SKM-1 treated with dmso at 0.1 percent for 144 hours (cell line): ENCODE measurements at regions not wholly inside any gene's neighbourhood (a gene's known extent, or its start where the extent isn't known, plus 50 kb on each side); places are given as distances from the start of the nearest gene placed in this dataset.
"Not testable (repeated sequence)": the region's sequence is repeated elsewhere in the genome, so short reads cannot be mapped to it uniquely, and the experiment has no call there.

Experiments used
- DNase-seq: peaks from one replicate; lab custom pipeline; 2025; ENCODE audit not compliant: unreplicated experiment; lab: John Stamatoyannopoulos, UW

DNA sequence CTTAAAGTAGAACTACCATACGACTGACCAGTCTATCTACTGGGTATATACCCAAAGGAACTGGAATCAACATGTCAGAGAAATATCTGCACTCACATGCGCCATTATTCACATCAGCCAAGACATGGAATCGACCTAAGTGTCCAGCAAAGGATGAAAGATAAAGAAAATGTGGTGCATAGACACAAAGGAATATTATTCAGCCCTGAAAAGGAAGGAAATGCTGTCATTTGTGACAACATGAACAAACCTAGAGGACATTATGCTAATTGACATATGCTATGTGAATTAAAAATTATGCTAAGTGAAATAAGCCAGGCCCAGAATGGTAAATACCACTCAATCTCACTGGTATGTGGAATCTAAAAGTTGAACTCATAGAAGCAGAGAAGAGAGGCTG is 123.7 kb downstream of the KLF6 start:
- no peak for DNase-seq

DNA sequence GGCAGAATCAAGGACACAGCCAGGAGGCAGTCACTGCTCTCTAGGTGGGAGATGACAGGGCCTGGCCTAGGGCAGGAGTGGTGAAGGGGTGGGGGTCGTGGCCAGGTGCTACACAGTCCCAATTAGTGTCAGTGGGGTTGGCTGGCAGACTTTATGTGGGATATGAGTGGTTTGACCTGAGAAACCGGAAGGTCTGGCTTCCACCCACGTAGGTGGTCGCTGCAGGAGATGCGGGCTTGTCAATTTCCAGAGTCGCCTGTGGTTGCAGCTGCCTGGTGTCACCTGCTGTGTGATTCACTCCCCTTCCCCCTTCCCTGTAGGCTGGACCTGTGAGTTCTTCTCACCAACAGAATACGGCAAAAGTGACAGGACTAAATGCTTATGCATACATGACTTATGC is 124.3 kb downstream of the KLF6 start:
- no peak for DNase-seq

DNA sequence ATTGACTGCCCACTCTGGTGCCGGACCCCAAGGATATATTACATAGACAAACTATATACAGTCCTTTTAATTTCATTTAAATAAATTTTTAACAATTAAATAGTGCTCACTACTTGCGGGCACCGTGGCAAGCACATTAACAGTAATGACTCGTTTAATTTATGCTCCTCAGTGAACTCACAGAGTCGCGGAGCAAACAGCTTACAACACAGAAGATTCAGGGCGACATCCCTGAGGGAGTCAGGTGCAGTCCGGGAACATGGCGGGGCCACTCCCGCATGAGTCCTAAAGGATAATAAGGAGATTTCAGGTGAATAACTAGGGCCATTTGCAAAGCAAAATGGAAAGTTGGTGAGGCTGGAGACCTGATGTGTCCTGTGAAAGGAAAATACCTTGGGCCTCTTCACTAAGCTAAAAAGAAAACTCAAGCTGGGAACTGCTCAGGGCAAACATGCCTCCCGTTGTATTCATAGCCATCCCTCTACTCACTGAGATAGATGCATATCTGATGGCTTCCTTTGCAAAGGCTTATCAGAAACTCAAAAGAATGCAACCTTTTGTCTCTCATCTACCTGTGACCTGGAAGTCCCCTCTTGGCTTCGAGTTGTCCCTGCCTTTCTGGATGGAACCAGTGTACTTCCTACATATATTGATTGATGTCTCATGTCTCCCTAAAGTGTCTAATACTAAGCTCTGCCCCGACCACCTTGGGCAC is 125.6 kb downstream of the KLF6 start:
- no peak for DNase-seq

DNA sequence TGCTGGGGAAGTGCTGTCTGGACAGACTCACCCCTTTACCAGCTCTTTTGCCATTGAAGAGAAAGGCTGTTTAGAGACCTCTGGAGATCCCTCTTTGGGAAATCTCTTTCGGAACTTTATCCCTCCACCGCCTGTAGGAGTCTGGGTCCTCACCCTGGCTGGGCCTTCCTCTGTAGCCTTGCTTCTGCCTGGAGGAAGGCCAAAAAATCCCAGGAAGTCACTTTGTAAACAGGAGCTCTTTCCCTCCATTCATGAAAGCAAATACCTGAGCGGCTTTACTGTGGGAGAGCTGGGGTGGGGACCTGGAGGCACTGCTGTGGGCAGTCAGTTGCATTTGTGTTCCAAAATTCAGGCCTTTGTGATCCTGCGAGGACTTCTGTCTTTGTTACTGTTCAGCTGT is 126.2 kb downstream of the KLF6 start:
- no peak for DNase-seq

DNA sequence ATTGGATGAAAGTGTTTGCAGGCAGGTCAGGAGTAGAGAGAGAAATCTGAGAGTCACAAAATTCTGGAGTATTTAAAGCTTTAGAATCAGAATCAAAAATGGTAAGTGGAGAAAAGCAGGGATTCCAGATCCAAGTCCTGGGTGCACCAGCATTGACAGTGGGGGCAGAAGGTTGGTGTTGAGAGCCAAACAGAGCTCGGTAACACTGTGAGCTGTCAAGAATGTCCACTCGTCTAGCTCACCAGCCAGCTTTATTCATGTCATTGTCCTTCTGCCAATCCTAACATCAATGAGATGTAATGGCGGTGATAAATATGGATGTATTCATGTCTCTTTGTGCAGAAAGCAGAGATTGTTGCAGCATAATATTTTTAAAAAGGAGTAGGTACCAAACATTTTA is 128.8 kb downstream of the KLF6 start:
- no peak for DNase-seq

DNA sequence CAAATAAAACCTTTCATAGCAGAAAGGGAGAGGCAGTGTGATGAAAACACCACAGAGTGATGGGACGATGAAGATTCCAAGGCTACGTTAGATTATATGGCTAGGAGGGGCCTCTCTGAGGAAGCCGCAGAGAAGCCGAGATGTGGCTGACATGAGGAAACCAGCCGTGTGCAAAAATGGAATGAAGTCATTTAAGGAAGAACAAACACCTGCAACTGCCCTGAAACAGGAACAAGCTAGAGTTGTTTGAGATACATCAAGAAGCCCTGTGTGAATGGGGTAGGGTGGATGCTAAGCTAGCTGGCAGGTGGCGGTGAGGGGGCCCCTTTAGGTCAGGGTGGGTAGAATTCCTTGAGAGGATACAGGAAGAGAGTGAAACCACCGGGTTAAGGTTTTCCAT is 129.5 kb downstream of the KLF6 start:
- peak; percentile 56 for DNase-seq

DNA sequence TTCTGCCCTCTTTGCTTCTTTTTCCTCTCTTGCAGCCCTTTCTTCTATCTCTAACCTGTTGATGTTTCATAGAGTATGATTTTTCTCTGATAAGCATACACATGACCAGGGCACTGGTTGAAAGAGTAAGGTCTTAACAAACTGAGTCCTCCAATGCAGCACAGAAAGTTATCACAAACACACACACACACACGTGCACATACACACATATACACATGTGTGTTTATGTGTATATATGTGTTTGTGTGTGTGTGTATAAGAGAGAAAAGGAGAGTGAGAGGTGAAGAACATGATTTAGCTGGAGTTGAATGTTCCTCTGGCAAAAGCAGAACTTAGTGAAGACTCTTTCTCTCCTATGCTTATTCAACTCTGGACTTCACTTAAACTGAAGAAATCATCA is 130.0 kb downstream of the KLF6 start:
- no peak for DNase-seq

DNA sequence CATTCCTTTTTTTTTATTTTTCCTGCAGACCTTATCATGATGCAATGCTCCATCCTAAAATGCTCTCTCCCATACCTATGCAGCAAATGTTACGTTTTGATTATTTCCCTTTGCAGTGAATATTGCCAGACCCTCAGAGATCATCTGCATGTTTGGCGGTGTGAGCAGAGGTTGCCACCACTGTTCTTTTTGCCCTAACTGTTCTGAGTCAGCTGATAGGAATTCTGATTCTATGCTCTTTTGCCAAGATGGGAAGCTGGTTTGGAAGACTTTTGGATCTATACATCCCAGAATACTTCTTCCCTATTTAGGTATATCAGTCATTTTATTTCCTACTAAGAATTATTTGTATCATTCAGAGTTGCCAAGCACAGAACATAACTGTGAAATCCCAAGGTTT is 130.5 kb downstream of the KLF6 start:
- no peak for DNase-seq

DNA sequence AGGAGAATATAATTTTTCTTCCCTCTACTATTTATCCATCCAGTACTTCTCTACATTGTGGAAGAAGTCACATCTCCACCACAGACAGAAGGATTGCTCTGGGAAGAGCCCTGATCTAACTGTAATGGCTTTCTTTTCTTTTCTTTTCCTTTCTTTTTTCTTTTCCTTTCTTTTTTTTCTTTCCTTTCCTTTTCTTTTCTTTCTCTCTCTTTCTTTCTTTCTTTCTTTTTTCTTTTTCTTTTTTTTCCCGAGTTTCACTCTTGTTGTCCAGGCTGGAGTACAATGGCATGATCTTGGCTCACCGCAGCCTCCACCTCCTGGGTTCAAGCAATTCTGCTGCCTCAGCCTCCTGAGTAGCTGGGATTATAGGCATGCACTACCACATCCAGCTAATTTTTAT is 131.7 kb downstream of the KLF6 start:
- not testable (repeated sequence) for DNase-seq

DNA sequence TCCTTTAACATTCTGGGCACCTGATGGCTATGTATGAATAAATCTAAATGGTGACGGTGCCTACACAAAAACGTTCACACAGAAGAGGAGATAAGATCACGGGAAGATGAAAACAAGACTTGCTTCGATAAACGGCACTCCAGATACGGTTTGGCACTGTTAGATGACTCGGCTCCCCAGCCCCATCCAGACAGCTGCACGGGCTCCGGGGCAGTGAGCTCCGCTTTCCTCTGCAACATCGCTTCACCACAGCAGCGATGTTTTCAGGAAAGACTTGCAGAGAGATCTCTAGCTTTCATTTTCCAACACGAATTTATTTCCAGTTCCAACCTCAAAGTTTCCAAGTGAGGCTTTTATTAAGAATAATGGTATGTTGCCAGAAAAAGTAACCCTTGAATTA is 132.1 kb downstream of the KLF6 start:
- no peak for DNase-seq

DNA sequence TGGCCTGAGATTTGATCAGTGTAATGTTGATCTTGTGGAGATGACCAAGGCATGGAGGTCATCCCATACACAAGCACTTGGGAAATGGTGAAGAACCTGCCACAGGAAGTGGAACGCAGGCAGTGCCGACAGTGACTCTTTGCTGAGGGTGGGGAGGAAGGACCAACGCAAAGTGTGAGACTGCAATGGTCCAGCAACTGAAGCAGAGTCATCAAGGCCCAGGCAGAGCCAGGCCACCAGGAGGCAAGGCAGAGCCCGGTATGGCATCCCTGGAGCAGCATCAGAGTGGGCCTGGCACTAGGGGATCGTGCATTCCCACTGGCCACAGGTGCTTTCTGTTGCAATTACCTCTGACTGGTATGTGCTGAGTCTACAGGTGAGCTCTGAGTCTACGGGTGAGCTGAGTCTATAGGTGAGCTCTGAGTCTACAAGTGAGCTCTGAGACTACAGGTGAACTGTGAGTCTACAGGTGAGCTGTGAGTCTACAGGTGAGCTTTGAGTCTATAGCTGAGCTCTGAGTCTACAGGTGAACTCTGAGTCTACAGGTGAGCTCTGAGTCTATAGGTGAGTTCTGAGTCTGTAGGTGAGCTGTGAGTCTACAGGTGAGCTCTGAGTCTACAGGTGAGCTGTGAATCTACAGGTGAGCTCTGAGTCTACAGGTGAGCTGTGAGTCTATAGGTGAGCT is 132.9 kb downstream of the KLF6 start:
- no peak for DNase-seq

DNA sequence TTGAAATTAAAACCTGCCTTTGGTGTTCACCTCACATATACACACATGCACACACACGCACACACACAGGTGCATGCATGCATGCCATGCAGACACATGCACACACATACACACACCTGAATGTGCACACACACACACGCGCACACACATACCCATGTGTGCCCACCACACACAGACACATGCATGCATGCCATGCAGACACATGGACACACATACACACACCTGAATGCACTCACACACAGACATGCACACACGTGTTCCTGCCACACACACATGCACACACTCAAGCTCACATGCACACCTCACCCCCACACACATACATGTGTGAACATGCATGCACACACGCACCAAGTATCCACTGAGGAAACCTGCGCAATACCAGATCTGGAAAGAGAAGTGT is 136.4 kb downstream of the KLF6 start:
- DNase-seq: no peak

DNA sequence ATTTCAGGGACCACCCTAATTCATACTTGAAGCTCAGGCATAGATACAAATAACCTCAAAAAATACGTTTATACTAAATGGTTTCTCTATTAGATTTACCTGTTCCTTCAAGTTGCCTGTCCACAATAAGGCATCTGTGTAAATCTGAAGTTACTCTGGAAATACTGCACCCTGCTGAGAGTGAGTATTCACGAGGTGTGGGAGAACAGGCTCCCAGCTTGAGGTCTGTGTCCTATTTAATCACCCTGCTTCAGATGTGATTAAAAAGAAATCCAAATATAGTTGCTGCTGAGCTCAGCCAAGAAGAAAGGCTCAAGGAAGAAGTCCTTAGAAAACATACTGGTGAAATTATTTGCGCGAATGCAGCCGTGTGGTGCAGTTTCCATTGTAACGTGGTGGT is 136.8 kb downstream of the KLF6 start:
- DNase-seq: no peak

DNA sequence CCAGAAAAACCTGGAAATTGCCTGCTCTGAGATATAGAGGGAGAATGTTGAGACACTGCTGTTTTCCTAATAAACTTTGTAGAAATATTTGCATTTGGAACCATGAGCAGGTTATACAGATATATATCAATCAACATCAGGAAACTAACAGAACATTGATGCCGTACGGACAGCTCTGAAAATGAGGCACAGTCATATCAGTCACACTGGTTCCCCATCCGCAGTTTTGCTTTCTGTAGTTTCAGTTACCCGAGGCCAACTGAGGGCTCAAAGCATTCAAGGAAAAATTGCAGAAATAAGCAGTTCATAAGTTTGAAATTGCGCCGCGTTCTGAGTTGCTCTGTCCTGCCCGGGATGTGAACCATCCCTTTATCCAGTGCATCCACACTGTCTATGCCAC is 137.9 kb downstream of the KLF6 start:
- no peak for DNase-seq

DNA sequence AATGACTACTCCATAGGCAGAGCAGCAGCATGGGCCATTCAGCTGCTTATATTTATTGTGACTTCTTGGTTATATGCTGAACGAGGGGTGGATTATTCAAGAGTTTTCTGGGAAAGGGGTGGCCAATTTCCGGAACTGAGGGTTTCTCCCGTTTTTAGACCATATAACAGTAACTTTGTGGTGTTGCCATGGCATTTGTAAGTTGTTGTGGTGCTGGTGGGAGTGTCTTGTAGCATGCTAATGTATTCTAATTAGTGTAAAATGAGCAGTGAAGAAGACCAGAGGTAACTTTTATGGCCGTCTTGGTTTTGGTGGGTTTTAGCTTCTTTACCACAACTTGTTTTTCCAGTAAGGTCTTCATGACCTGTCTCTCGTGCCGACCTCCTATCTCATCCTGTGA is 139.6 kb downstream of the KLF6 start:
- no peak for DNase-seq

DNA sequence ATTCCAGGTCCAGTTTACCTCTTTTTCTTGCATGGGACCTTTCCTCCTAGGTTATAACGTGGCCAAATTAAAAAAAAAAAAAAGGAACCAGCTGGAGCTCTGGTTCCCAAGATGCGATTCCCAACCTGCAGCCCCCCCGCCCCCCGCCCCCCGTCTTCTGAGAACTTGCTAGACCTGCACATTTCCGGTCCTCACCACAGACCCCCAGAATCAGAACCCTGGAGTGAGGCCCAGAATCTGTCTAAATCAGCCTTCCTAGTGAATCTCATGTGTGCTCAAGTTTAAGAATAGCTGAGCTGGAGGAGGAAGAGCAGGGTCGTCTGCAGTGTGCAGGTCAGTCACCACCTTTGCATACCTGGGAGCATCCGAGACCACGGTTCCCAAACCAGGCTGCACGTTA is 144.2 kb downstream of the KLF6 start:
- DNase-seq: no peak

DNA sequence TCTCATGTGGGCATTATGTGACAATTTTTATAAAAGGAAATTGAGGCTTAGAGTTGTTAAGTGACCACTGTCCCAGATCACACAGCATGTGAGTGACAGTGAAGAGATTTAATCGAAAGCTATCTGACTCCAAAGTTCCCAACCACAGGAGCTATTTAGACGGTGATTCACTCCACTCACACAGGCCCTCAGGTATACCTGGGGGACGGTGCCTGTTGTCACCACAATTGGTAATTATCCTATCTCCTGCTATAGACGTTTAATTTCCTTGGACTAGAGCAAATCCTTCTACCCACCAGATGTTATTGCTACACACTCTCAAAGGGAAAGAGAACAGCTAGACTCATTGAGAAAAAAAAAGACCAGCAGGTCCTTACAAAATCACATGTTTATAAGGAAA is 145.5 kb downstream of the KLF6 start:
- DNase-seq: no peak

DNA sequence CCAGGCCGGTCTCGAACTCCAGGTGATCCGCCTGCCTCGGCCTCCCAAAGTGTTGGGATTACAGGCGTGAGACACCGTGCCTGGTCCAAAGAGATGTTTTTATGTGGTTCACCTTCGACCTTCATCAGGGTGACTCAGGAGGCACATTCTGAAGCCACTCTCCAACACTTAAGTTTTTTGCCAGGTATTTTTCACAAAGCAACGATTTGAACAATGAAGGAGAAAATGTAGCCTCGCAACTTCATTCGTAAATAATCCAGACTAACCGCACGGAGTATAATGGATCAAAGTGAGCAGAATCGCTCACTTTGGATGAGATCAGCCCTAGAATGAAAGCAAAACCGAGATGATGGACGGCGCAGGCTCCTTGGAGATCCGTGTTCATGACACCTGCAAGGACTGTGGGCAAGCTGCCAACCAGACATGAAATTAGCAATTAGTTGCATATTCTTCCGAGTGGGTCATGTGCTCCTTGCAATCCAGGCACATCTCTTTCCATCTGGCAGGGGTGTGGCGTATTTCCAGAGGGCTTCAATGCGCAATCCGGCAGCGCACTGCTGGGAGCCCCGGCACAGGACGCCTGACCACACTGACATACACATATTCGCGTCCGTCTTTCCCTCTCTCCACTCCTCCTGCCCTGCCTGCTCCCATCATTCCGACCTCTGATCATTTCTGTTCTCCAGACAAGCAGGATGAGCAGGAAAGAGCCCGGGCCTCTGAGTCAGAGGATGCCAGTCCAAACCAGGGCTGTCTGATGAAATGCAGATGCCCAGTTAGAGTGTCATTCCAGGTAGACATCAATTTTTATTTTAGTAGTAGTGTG is 148.4 kb downstream of the KLF6 start:
- DNase-seq: no peak

DNA sequence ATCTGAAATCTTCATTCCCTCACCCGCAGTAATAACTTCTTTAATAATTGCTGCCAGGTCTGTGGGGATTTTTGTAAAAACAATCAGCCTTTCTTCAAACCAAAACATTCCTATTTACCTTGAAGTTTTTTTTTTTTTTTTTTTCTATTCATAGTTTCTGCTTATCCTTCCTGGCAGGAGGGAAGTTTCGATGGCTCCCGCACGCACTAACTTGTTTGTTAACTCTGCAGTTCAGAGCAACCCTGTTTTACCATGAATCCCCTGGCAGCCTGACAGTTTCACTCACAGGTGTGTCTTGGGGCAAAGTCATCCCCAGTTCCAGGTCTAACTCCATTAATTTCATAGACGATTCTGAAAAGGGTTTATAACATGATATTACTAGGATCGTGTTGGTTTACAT is 149.3 kb downstream of the KLF6 start:
- no peak for DNase-seq

DNA sequence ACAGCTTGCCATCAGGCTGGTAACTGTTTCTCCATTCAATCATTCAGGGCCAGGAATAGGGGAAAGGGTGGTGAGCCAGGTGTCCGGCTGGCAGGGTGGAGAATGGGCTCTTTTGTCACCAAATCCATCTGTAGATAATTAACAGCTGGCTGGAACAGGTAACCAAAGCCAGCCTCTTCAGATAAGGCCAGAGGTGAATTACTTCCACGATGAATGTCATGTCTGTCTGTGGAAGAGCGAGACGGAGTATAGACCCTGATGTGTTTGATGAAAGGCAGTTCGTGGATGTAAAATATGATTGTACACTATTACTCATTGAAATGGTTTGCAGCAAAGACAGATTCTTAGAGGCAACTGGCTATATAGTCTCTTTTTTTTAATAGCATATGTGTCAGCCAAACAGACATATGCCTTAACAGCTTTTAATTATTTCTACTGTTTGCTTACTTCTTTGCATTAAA is 149.8 kb downstream of the KLF6 start:
- no peak for DNase-seq

DNA sequence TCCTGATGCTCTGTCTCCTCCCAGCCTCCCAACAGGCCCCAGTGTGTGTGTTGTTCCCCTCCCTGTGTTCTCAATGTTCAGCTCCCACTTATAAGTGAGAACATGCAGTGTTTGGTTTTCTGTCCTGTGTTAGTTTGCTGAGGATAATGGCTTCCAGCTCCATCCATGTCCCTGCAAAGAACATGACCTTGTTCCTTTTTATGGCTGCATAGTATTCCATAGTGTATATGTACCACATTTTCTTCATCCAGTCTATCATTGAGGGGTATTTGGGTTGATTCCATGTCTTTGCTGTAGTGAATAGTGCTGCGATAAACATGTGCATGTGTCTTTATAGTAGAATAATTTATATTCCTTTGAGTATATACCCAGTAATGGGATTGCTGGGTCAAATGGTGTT is 150.4 kb downstream of the KLF6 start:
- DNase-seq: not testable (repeated sequence)

DNA sequence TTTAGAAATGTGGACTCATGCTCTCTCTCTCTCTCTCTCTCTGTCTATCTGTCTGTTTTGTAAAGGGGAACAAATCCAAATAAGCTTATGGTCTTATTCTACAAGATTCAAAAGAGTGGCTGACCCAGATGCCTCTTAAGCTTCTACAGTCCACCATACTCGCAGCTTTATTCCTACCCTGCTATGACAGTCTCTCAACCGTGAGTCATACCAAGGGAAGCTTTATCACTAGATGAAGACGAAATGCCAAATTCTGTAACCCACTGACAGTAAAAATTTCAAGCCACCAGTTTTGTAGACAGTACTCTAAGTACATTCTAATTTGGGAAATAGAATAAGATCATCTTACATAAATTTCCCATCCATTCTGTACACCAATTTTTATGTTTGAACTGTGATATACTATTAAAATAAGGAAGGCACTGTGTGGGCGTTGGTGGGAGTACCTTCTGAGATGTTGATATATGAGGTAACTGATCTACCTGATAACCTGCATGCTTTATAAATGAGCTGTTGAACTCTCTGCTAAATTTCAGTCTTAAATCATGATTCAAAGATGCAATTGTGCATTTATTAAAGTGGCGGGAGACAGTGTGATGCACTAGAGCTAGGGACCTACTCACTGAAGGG is 153.2 kb downstream of the KLF6 start:
- no peak for DNase-seq
